Hepatocyte (in vitro differentiated cells): ENCODE measurements at regions not wholly inside any gene's neighbourhood (a gene's known extent, or its start where the extent isn't known, plus 50 kb on each side); places are given as distances from the start of the nearest gene placed in this dataset.

ENCODE experiments used
- DNase-seq: peaks from one replicate; pipeline ENCODE4 v3.0.0-alpha.2; 2016; ENCODE audit warnings: low spot score
- H2AFZ ChIP-seq: fragments of 200-600 bp; sonication (generic); 2 replicates; pipeline ENCODE4 v1.6.0; 2016; ENCODE audit warnings: antibody characterized with exemption, mild to moderate bottlenecking
- H3K27ac ChIP-seq: fragments of 200-600 bp; sonication (generic); 2 replicates; pipeline ENCODE4 v1.5.1; 2016; ENCODE audit warnings: mild to moderate bottlenecking
- H3K27me3 ChIP-seq: fragments of 200-600 bp; sonication (generic); 2 replicates; pipeline ENCODE4 v1.6.1; 2016
- H3K36me3 ChIP-seq: fragments of 200-600 bp; sonication (generic); replicated peaks from 2 replicates; pipeline ENCODE4 v1.5.1; 2016; ENCODE audit warnings: low read depth; ENCODE audit not compliant: insufficient read depth
- H3K4me1 ChIP-seq: fragments of 200-600 bp; sonication (generic); 2 replicates; pipeline ENCODE4 v1.5.1; 2016; ENCODE audit warnings: mild to moderate bottlenecking, moderate library complexity; ENCODE audit not compliant: insufficient read depth
- H3K4me2 ChIP-seq: fragments of 200-600 bp; sonication (generic); 2 replicates; pipeline ENCODE4 v1.6.0; 2016
- H3K4me3 ChIP-seq: fragments of 200-600 bp; sonication (generic); 2 replicates; pipeline ENCODE4 v1.5.1; 2016; ENCODE audit warnings: mild to moderate bottlenecking
- H3K79me2 ChIP-seq: fragments of 200-600 bp; sonication (generic); 2 replicates; pipeline ENCODE4 v1.6.0; 2017; ENCODE audit warnings: mild to moderate bottlenecking
- H3K9me2 ChIP-seq: fragments of 200-600 bp; sonication (generic); replicated peaks from 2 replicates; pipeline ENCODE4 v1.6.0; 2017; ENCODE audit warnings: mild to moderate bottlenecking; ENCODE audit not compliant: insufficient read depth
- H3K9me3 ChIP-seq: fragments of 200-600 bp; sonication (generic); 2 replicates; pipeline ENCODE4 v1.5.1; 2016; ENCODE audit warnings: low read depth, mild to moderate bottlenecking
- H4K20me1 ChIP-seq: fragments of 200-600 bp; sonication (generic); 2 replicates; pipeline ENCODE4 v1.6.0; 2016; ENCODE audit warnings: mild to moderate bottlenecking; ENCODE audit not compliant: insufficient read depth, poor library complexity, severe bottlenecking
- EZH2 ChIP-seq: fragments of 200-600 bp; sonication (generic); IDR thresholded peaks from 2 replicates; pipeline ENCODE4 v1.6.1; 2016; ENCODE audit warnings: antibody characterized with exemption, mild to moderate bottlenecking, borderline replicate concordance
- EZH2phosphoT487 ChIP-seq: fragments of 200-600 bp; sonication (generic); IDR thresholded peaks from one replicate; pipeline ENCODE4 v1.6.1; 2018; ENCODE audit warnings: antibody characterized with exemption, mild to moderate bottlenecking, low read depth, moderate library complexity; ENCODE audit not compliant: unreplicated experiment, severe bottlenecking
- whole genome bisulfite sequencing: methylation state at CpG from one replicate; pipeline ENCODE4 v1.1.6; 2016; ENCODE audit warnings: low lambda C conversion rate; ENCODE audit errors: missing lambda C conversion rate; 5-methylcytosine and 5-hydroxymethylcytosine counted together
- TF ChIP-seq, protein P1 (sequence below): fragments of 200-600 bp; sonication (generic); IDR thresholded peaks from 2 replicates; pipeline ENCODE4 v1.5.1; 2016; ENCODE audit warnings: antibody characterized with exemption, mild to moderate bottlenecking; ENCODE audit not compliant: poor library complexity

DNA sequence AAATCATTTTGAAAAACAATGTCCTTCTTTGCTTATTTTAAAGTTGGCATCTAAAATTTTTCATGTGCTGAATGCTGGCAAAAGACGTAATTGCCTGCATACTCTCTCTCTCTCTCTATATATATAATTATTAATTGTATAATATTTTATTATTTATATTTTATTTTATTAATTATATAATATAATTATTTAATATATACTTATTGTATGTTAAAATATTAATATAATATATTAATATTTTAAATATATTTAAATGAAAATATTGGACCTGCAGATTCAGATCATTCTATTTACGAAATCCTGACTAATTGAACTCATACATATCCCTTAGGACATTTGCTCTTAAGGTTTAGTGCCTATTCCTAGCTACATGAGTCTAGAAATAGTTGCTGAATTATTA is 144.7 kb upstream of the VCX start:
- no peaks in the 10 kb centered on the region for H3K4me1 ChIP-seq
- H3K27me3 ChIP-seq: no peaks in the 10 kb centered on the region
- H3K4me3 ChIP-seq: no peak overlapping the region
- no peak for TF ChIP-seq EZH2
- DNase-seq: no peak
- H3K9me3 ChIP-seq: no peaks in the 10 kb centered on the region
- H4K20me1 ChIP-seq: no peaks in the 10 kb centered on the region
- H3K4me2 ChIP-seq: no peak overlapping the region
- H3K36me3 ChIP-seq: no peaks in the 10 kb centered on the region
- no peak overlapping the region for H2AFZ ChIP-seq
- no peaks in the 10 kb centered on the region for H3K79me2 ChIP-seq
- H3K9me2 ChIP-seq: no peaks in the 10 kb centered on the region
- no peak overlapping the region for H3K27ac ChIP-seq
- WGBS: 86% methylated on average over 2 of the region's 2 CpGs

DNA sequence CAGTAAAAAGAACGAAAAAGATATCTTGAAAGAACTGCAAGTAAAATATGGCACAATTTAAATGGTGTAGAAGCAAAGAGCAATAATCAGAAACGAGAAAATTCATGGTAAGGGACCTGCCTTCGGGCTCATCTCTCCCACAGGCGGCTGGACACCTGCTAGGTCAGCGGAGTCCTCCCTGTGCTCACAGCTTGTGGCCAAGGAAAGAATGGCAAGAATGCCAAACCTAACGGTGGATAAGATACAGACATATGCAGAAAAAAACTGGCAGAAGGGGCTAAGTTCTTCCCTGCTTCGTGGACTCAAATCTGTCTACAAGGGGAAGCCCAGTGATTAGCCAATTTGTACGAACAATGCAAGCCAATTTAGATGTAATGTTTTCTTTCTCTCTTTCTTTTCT is 152.1 kb upstream of the VCX start:
- WGBS: 40% methylated on average over 8 of the region's 8 CpGs
- Histone ChIP-seq H4K20me1 (no peaks in the 10 kb centered on the region), H3K79me2 (no peaks in the 10 kb centered on the region), H3K4me1 (no peaks in the 10 kb centered on the region), H2AFZ (no peak overlapping the region), H3K27me3 (no peaks in the 10 kb centered on the region), H3K27ac (no peak overlapping the region), H3K36me3 (no peaks in the 10 kb centered on the region), H3K4me2 (no peak overlapping the region), H3K4me3 (no peak overlapping the region), H3K9me2 (no peaks in the 10 kb centered on the region), H3K9me3 (no peaks in the 10 kb centered on the region)
- no peak for DNase-seq
- TF ChIP-seq, protein P1, sequence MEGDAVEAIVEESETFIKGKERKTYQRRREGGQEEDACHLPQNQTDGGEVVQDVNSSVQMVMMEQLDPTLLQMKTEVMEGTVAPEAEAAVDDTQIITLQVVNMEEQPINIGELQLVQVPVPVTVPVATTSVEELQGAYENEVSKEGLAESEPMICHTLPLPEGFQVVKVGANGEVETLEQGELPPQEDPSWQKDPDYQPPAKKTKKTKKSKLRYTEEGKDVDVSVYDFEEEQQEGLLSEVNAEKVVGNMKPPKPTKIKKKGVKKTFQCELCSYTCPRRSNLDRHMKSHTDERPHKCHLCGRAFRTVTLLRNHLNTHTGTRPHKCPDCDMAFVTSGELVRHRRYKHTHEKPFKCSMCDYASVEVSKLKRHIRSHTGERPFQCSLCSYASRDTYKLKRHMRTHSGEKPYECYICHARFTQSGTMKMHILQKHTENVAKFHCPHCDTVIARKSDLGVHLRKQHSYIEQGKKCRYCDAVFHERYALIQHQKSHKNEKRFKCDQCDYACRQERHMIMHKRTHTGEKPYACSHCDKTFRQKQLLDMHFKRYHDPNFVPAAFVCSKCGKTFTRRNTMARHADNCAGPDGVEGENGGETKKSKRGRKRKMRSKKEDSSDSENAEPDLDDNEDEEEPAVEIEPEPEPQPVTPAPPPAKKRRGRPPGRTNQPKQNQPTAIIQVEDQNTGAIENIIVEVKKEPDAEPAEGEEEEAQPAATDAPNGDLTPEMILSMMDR: no peak
- TF ChIP-seq EZH2 (no peak), EZH2phosphoT487 (no peak)

DNA sequence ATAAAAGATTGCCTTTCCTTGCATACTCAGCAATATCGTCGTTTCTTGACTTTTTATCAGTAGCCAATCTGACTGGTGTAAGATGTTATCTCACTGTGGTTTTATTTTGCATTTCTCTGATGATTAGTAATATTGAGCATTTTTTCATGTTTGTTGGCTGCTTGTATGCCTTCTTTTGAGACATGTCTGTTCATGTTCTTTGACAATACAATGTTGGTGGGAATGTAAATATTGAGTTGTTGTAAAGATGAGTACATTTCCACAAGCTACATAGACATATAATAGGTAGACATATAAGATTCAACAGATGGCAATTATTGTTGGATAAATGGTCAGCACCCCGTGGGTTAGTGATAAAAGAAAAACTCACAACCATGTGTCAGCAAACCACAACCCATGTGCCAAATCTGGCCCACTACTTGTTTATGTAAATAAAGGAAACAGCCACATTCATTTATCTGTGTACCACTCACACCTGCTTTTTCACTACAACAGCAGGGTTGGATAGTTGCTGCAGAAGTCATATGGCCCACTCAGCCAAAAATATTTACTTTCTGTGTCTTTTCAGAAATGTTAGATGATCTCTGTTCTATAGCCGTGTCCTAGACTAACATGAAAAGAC is 153.1 kb upstream of the VCX start:
- Histone ChIP-seq H3K27ac (no peak overlapping the region), H3K9me3 (no peaks in the 10 kb centered on the region), H4K20me1 (no peaks in the 10 kb centered on the region), H3K4me1 (no peaks in the 10 kb centered on the region), H3K36me3 (no peaks in the 10 kb centered on the region), H3K79me2 (no peaks in the 10 kb centered on the region), H3K27me3 (no peaks in the 10 kb centered on the region), H3K9me2 (no peaks in the 10 kb centered on the region), H3K4me3 (no peak overlapping the region), H3K4me2 (no peak overlapping the region), H2AFZ (no peak overlapping the region)
- WGBS: 64% methylated on average over 4 of the region's 4 CpGs
- TF ChIP-seq, protein P1: no peak
- no peak for TF ChIP-seq EZH2
- TF ChIP-seq EZH2phosphoT487: no peak
- no peak for DNase-seq

DNA sequence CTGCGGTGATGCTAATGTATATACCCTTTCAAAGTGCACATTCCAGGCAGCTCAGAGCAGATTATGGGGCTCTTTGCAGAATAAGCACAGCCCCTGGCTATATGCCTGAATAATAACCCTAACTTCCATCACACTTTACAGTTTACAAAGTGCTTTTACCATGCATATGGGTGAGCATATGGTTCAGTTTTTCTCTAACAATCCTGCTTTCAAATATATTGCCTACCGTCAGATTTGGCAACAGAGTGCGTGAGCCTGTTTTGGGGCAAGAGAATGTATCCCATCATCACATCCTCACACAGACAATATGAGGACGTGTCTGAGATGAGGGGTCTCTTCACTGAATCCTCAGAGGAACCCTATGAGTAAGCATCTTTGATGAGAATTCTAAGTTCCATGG is 162.8 kb upstream of the VCX start:
- no peak for DNase-seq
- Histone ChIP-seq H4K20me1 (no peaks in the 10 kb centered on the region), H3K4me2 (no peak overlapping the region), H3K4me3 (no peak overlapping the region), H3K4me1 (no peaks in the 10 kb centered on the region), H3K27ac (no peak overlapping the region), H2AFZ (no peak overlapping the region), H3K9me3 (no peaks in the 10 kb centered on the region), H3K79me2 (no peaks in the 10 kb centered on the region), H3K36me3 (no peaks in the 10 kb centered on the region), H3K9me2 (no peaks in the 10 kb centered on the region), H3K27me3 (no peaks in the 10 kb centered on the region)
- 53% methylated on average over 4 of the region's 4 CpGs for WGBS
- TF ChIP-seq EZH2 (no peak), EZH2phosphoT487 (no peak)
- TF ChIP-seq, protein P1: no peak
